ENCODE measurements at regions not wholly inside any gene's neighbourhood (a gene's known extent, or its start where the extent isn't known, plus 50 kb on each side); places are given as distances from the start of the nearest gene placed in this dataset.

GRCh38 chr9:86690034-86690433 lies 257.3 kb downstream of the GAS1 start:
- no peak overlapping the region for H3K4me3 ChIP-seq
- BruUV-seq (replicated peaks), result no TSS peak
- H3K79me2 ChIP-seq (ENCODE audit: low read depth), result no peaks in the 10 kb centered on the region
- intact Hi-C loops (cut with micrococcal nuclease; ENCODE audit: unreplicated experiment), result no loop called here
- ChIA-PET POLR2A (ENCODE audit: unreplicated experiment) (interaction anchor here (0.7 kb wide), 1 partner anchor 32 kb away, joined by 7 read pairs; no protein-coding TSS in a partner anchor), CTCF (no interaction called here)
- H3K27me3 ChIP-seq (ENCODE audit: insufficient read depth, low read depth), result no peaks in the 10 kb centered on the region
- no peak overlapping the region for H3K27ac ChIP-seq
- no peaks in the 10 kb centered on the region for H3K9me2 ChIP-seq (ENCODE audit: insufficient read depth)
- no peaks in the 10 kb centered on the region for H3K9me3 ChIP-seq (ENCODE audit: insufficient read depth, low read depth)
- H3K4me2 ChIP-seq, result no peak overlapping the region
- DNase-seq, result no peak
- TF ChIP-seq EZH2 (IDR thresholded peaks at IDR 0.05; ENCODE audit: low read depth) (no peak), CTCF (conservative IDR thresholded peaks at IDR 0.05) (no peak)
- no peaks in the 10 kb centered on the region for H3F3A ChIP-seq (ENCODE audit: insufficient read depth, low read depth)
- H4K20me1 ChIP-seq (ENCODE audit: insufficient read depth), result no peaks in the 10 kb centered on the region
- no peak overlapping the region; the same call in 1 of the 2 replicates for H2AFZ ChIP-seq
- no peaks in the 10 kb centered on the region for H3K36me3 ChIP-seq (ENCODE audit: low read depth)
- H3K4me1 ChIP-seq (replicated peaks; ENCODE audit: insufficient read depth), result no peaks in the 10 kb centered on the region

DNA sequence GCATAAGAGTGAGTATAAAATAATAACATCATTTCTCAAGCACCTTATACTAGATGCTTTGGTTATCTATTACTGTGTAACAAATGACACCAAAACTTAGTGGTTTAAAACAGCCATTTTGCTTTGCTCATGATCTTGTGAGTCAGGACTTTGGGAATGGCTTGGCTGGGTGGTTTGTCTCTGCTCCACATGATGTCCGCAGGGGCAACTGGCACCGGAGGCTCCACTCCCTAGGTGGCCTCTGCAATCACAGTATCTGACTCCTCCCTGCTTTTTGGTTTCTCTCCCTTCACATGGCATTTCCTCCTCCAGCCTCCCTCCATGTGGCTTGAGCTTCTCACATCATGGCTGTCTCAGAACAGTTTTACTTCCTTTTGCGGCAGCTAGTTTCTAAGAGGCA lies 259.5 kb downstream of the GAS1 start:
- Histone ChIP-seq H3K4me3 (no peak overlapping the region), H4K20me1 (ENCODE audit: insufficient read depth) (no peaks in the 10 kb centered on the region), H3K4me2 (no peak overlapping the region), H3K27ac (no peak overlapping the region), H3K27me3 (ENCODE audit: insufficient read depth, low read depth) (no peaks in the 10 kb centered on the region), H3F3A (ENCODE audit: insufficient read depth, low read depth) (no peaks in the 10 kb centered on the region), H3K79me2 (ENCODE audit: low read depth) (no peaks in the 10 kb centered on the region), H3K36me3 (ENCODE audit: low read depth) (no peaks in the 10 kb centered on the region), H2AFZ (no peak overlapping the region), H3K9me3 (ENCODE audit: insufficient read depth, low read depth) (no peaks in the 10 kb centered on the region), H3K9me2 (ENCODE audit: insufficient read depth) (no peaks in the 10 kb centered on the region), H3K4me1 (replicated peaks; ENCODE audit: insufficient read depth) (no peaks in the 10 kb centered on the region)
- intact Hi-C loops (cut with micrococcal nuclease; ENCODE audit: unreplicated experiment), result no loop called here
- CTCF ChIA-PET, result no interaction called here
- POLR2A ChIA-PET (ENCODE audit: unreplicated experiment), result no interaction called here
- no peak for DNase-seq
- no TSS peak for BruUV-seq (replicated peaks)
- TF ChIP-seq EZH2 (IDR thresholded peaks at IDR 0.05; ENCODE audit: low read depth), result no peak
- no peak for TF ChIP-seq CTCF (conservative IDR thresholded peaks at IDR 0.05)

DNA sequence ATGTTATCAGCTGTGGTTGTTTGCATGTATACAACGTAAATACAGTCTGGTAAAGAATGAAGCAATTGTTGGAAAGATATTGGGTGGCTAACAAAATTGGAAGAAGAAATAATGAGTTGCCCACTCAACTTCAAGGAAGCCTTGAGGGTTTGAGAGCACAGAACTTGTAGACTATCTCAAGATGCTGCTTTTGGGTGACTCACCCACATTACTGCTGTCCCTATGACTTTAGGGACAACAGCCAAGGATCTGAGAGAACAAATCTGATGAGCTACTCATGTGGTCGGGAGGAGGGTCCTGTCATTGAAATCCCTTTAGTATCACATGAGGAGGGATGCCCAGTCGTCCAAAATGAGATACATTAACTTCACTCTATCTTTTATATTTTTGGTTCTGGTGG lies 261.8 kb downstream of the GAS1 start:
- ChIA-PET CTCF (no interaction called here), POLR2A (ENCODE audit: unreplicated experiment) (no interaction called here)
- Histone ChIP-seq H2AFZ (no peak overlapping the region), H3K9me2 (ENCODE audit: insufficient read depth) (no peaks in the 10 kb centered on the region), H3K36me3 (ENCODE audit: low read depth) (no peaks in the 10 kb centered on the region), H3K9me3 (ENCODE audit: insufficient read depth, low read depth) (no peaks in the 10 kb centered on the region), H3K4me3 (no peak overlapping the region), H3F3A (ENCODE audit: insufficient read depth, low read depth) (no peaks in the 10 kb centered on the region), H3K4me1 (replicated peaks; ENCODE audit: insufficient read depth) (no peaks in the 10 kb centered on the region), H3K27me3 (ENCODE audit: insufficient read depth, low read depth) (no peaks in the 10 kb centered on the region), H3K79me2 (ENCODE audit: low read depth) (no peaks in the 10 kb centered on the region), H4K20me1 (ENCODE audit: insufficient read depth) (no peaks in the 10 kb centered on the region), H3K4me2 (no peak overlapping the region), H3K27ac (no peak overlapping the region)
- no TSS peak for BruUV-seq (replicated peaks)
- intact Hi-C loops (cut with micrococcal nuclease; ENCODE audit: unreplicated experiment), result no loop called here
- TF ChIP-seq CTCF (conservative IDR thresholded peaks at IDR 0.05) (no peak), EZH2 (IDR thresholded peaks at IDR 0.05; ENCODE audit: low read depth) (no peak)
- no peak for DNase-seq

All from PC-9 (cell line).